HG02642 (cell line): ENCODE measurements at regions not wholly inside any gene's neighbourhood (a gene's known extent, or its start where the extent isn't known, plus 50 kb on each side); places are given as distances from the start of the nearest gene placed in this dataset.

Experiments used
- ATAC-seq: cut with Tn5 transposase; IDR thresholded peaks from one replicate; pipeline ENCODE4 v1.9.1; 2021; ENCODE audit warnings: mild to moderate bottlenecking; ENCODE audit not compliant: unreplicated experiment, poor library complexity

- no peak for ATAC-seq
These were observed 244.6 kb downstream of the AASDHPPT start for GRCh38 chr11:106322106-106322505.

- ATAC-seq: no peak
These were observed 248.6 kb downstream of the AASDHPPT start for GRCh38 chr11:106326087-106326486.

GRCh38 chr11:106327134-106327533 is 249.7 kb downstream of the AASDHPPT start:
- no peak for ATAC-seq

GRCh38 chr11:106327637-106328036 is 250.2 kb downstream of the AASDHPPT start:
- no peak for ATAC-seq

- ATAC-seq: no peak
These were observed 252.0 kb downstream of the AASDHPPT start for GRCh38 chr11:106329273-106330018.

- no peak for ATAC-seq
These were observed 253.7 kb downstream of the AASDHPPT start for GRCh38 chr11:106331176-106331575.

- no peak for ATAC-seq
These were observed 256.2 kb downstream of the AASDHPPT start for GRCh38 chr11:106333678-106334077.

- no peak for ATAC-seq
These were observed 266.9 kb downstream of the AASDHPPT start for GRCh38 chr11:106344394-106344793.

GRCh38 chr11:106344966-106345365 is 267.5 kb downstream of the AASDHPPT start:
- no peak for ATAC-seq

GRCh38 chr11:106353031-106353430 is 275.6 kb downstream of the AASDHPPT start:
- no peak for ATAC-seq

- ATAC-seq: no peak
These were observed 291.8 kb downstream of the AASDHPPT start for GRCh38 chr11:106369224-106369623.

- ATAC-seq: no peak
These were observed 301.2 kb downstream of the AASDHPPT start for GRCh38 chr11:106378513-106379179.

GRCh38 chr11:106379265-106379664 is 301.8 kb downstream of the AASDHPPT start:
- ATAC-seq: no peak

GRCh38 chr11:106379712-106380111 is 302.2 kb downstream of the AASDHPPT start:
- ATAC-seq: no peak

GRCh38 chr11:106381895-106382294 is 304.4 kb downstream of the AASDHPPT start:
- no peak for ATAC-seq

GRCh38 chr11:106384429-106384828 is 307.0 kb downstream of the AASDHPPT start:
- ATAC-seq: no peak

GRCh38 chr11:106386519-106386918 is 309.1 kb downstream of the AASDHPPT start:
- no peak for ATAC-seq

- ATAC-seq: no peak
These were observed 311.6 kb downstream of the AASDHPPT start for GRCh38 chr11:106389101-106389500.

GRCh38 chr11:106390078-106390477 is 312.6 kb downstream of the AASDHPPT start:
- ATAC-seq: no peak

GRCh38 chr11:106391771-106392420 is 314.4 kb downstream of the AASDHPPT start:
- ATAC-seq: no peak

GRCh38 chr11:106395716-106396349 is 318.4 kb downstream of the AASDHPPT start:
- ATAC-seq: no peak
